ENCODE measurements at regions not wholly inside any gene's neighbourhood (a gene's known extent, or its start where the extent isn't known, plus 50 kb on each side); places are given as distances from the start of the nearest gene placed in this dataset.

DNA sequence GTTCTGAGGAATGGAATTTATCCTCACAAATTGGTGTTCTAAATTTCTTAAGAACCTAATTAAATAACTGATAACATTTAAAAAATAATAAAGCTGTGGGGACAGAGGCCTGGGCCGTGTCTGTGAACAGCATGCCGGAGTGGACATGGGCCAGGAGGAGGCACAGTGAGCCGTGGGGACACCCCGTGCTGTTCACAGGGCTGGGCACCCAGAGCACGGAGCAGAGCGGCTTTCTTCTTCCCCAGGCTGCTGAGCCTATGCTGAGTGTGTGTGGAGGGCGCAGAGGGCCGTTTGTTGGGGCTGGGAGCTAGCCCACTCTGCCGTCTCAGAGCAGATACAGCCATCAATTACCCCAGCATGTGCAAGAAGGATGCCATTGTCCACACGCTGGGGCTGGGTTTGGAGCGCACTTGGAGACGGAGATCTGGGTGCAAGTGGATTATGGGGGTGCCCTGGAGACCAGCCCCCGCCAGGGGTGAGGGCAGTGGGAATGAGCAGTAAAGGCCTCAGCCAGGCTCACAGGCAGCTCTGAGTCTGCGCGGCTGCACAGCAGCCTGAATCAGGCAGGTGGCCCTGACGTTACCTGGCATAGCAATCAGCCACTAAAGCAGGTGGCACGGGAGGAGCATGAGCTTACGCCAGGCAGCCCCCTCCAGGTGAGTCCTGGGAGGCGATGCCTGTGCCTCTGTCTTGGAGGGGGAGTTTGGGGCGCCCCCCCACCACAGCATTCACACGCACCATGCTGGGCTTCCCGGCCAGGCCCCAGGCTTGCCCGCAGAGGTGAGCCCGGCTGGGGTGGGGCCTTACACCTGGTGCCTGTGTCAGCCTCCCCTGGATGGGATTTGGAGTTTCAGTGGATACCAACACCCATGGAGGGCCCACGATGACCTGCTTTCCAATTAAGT is 52.1 kb upstream of the SLC66A3 start (continued):
- TF ChIP-seq, protein P1, sequence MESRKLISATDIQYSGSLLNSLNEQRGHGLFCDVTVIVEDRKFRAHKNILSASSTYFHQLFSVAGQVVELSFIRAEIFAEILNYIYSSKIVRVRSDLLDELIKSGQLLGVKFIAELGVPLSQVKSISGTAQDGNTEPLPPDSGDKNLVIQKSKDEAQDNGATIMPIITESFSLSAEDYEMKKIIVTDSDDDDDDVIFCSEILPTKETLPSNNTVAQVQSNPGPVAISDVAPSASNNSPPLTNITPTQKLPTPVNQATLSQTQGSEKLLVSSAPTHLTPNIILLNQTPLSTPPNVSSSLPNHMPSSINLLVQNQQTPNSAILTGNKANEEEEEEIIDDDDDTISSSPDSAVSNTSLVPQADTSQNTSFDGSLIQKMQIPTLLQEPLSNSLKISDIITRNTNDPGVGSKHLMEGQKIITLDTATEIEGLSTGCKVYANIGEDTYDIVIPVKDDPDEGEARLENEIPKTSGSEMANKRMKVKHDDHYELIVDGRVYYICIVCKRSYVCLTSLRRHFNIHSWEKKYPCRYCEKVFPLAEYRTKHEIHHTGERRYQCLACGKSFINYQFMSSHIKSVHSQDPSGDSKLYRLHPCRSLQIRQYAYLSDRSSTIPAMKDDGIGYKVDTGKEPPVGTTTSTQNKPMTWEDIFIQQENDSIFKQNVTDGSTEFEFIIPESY (IDR thresholded peaks at IDR 0.05; ENCODE audit: extremely low read depth, insufficient replicate concordance, low read length) = no peak

DNA sequence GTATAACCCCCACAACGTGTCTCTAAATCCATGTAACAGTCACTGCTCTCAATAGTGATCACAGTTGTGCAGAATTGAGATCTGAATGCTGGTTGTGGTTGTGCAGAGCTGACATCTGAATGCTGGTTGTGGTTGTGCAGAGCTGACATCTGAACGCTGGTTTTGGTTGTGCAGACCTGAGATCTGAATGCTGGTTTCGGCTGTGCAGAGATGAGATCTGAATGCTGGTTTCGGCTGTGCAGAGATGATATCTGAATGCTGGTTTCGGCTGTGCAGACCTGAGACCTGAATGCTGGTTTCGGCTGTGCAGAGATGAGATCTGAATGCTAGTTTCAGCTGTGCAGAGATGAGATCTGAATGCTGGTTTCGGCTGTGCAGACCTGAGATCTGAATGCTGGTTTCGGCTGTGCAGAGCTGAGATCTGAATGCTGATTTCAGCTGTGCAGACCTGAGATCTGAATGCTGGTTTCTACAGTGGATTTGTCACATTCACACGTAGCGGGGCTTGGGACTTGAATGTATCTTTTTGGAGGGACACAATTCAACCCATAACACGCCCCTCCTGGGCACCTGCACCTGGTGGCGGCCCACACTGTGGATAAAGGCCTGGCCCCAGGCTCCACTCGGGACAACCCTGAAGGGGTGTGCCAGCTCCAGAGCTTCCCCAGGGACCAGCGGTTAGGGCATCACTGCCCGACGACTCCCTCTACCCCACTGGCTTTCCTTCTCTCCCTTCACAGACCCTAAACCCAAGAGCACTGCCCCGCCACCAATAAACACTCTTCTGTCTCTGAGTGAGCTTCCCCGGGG is 51.1 kb upstream of the SLC66A3 start:
- TF ChIP-seq, protein P1 (IDR thresholded peaks at IDR 0.05; ENCODE audit: extremely low read depth, insufficient replicate concordance, low read length) = no peak
- TF ChIP-seq POLR2AphosphoS5 (IDR thresholded peaks at IDR 0.05; ENCODE audit: low read depth, low read length) (no peak), EGR1 (IDR thresholded peaks at IDR 0.05; ENCODE audit: low read depth) (no peak)
- H3K4me2 ChIP-seq (ENCODE audit: low read length) = no peak overlapping the region
- no peak overlapping the region for H3K9ac ChIP-seq (ENCODE audit: low read length)
- no peaks in the 10 kb centered on the region for H3K36me3 ChIP-seq (ENCODE audit: control insufficient read depth in 1 of 2, insufficient read depth in 2 of 2, low read length in 2 of 2)
- CTCF ChIA-PET = no interaction called here
- no peak overlapping the region for H3K4me3 ChIP-seq (replicated peaks in 1 of 2; ENCODE audit: low read depth in 1 of 2, low read length in 2 of 2)
- H4K20me1 ChIP-seq (ENCODE audit: insufficient read depth) = no peaks in the 10 kb centered on the region
- RAD21 ChIA-PET (ENCODE audit: low non-redundant PET in 1 of 2, low total read pairs in 2 of 2, uncharacterized antibody in 2 of 2, unreplicated experiment in 2 of 2) = no interaction called here
- POLR2A ChIA-PET = no interaction called here
- intact Hi-C loops (cut with micrococcal nuclease) = no loop called here
- DNase-seq (ENCODE audit: low read depth, low spot score) (no peak), ATAC-seq (no peak)
- no peaks in the 10 kb centered on the region for H3K9me2 ChIP-seq (ENCODE audit: insufficient read depth)
- no TSS peak for BruUV-seq (replicated peaks)
- H3K27me3 ChIP-seq (ENCODE audit: insufficient read depth, low read length) = no peaks in the 10 kb centered on the region
- H3K27ac ChIP-seq (ENCODE audit: low read depth, low read length) = no peak overlapping the region
- H3K4me1 ChIP-seq (ENCODE audit: control insufficient read depth in 1 of 2, insufficient read depth in 2 of 2, low read length in 2 of 2) = no peaks in the 10 kb centered on the region
- no peaks in the 10 kb centered on the region for H3K9me3 ChIP-seq (ENCODE audit: control insufficient read depth in 1 of 2, insufficient read depth in 1 of 2, low read depth in 1 of 2, low read length in 2 of 2)
- no peaks in the 10 kb centered on the region for H3K79me2 ChIP-seq (ENCODE audit: insufficient read depth, low read length)
- no peak overlapping the region for H2AFZ ChIP-seq (ENCODE audit: low read depth, low read length, poor library complexity, severe bottlenecking)
